ENCODE measurements at regions not wholly inside any gene's neighbourhood (a gene's known extent, or its start where the extent isn't known, plus 50 kb on each side); places are given as distances from the start of the nearest gene placed in this dataset.

- Mint-ChIP-seq H3K4me3 (no peak overlapping the region), H3K27ac (no peak overlapping the region), H3K36me3 (no peaks in the 10 kb centered on the region), H3K4me1 (no peaks in the 10 kb centered on the region), H3K27me3 (ENCODE audit: low read depth in 3 of 3) (peaks cover 0 to 4% (median 0%) of the 10 kb centered on the region in 3 donors), H3K9me3 (peaks cover 0 to 18% (median 4%) of the 10 kb centered on the region in 6 donors)
- no peak for DNase-seq
These were observed 495.2 kb upstream of the GRIA1 start for GRCh38 chr5:152995214-152995725.

GRCh38 chr5:153005711-153006110 lies 484.8 kb upstream of the GRIA1 start:
- Mint-ChIP-seq H3K9me3 (peaks cover 9 to 30% (median 15%) of the 10 kb centered on the region in 6 donors), H3K27ac (no peak overlapping the region), H3K27me3 (ENCODE audit: low read depth in 3 of 3) (no peaks in the 10 kb centered on the region), H3K4me1 (no peaks in the 10 kb centered on the region), H3K36me3 (peaks cover 0 to 3% (median 0%) of the 10 kb centered on the region in 3 donors), H3K4me3 (no peak overlapping the region)
- DNase-seq: no peak

- H3K4me1 Mint-ChIP-seq: no peaks in the 10 kb centered on the region
- H3K9me3 Mint-ChIP-seq: peaks cover 8 to 36% (median 15%) of the 10 kb centered on the region in 6 donors
- H3K27ac Mint-ChIP-seq: no peak overlapping the region
- no peak overlapping the region for H3K4me3 Mint-ChIP-seq
- DNase-seq: no peak
- H3K27me3 Mint-ChIP-seq (ENCODE audit: low read depth in 3 of 3): no peaks in the 10 kb centered on the region
- H3K36me3 Mint-ChIP-seq: peaks cover 0 to 3% (median 0%) of the 10 kb centered on the region in 3 donors
These were observed 483.8 kb upstream of the GRIA1 start for GRCh38 chr5:153006681-153007080.

- peaks cover 0 to 2% (median 0%) of the 10 kb centered on the region in 3 donors for H3K27me3 Mint-ChIP-seq (ENCODE audit: low read depth in 3 of 3)
- H3K27ac Mint-ChIP-seq: no peak overlapping the region
- peaks cover 3 to 37% (median 8%) of the 10 kb centered on the region in 6 donors for H3K9me3 Mint-ChIP-seq
- no peaks in the 10 kb centered on the region for H3K4me1 Mint-ChIP-seq
- DNase-seq: no peak
- H3K4me3 Mint-ChIP-seq: no peak overlapping the region
- no peaks in the 10 kb centered on the region for H3K36me3 Mint-ChIP-seq
These were observed 476.3 kb upstream of the GRIA1 start for GRCh38 chr5:153014194-153014593.

GRCh38 chr5:153018121-153018520 lies 472.3 kb upstream of the GRIA1 start:
- DNase-seq: no peak
- H3K27me3 Mint-ChIP-seq (ENCODE audit: low read depth in 3 of 3): peaks cover 0 to under 1% (median 0%) of the 10 kb centered on the region in 3 donors
- H3K4me1 Mint-ChIP-seq: no peaks in the 10 kb centered on the region
- H3K9me3 Mint-ChIP-seq: peaks cover 8 to 59% (median 15%) of the 10 kb centered on the region in 6 donors
- no peak overlapping the region for H3K27ac Mint-ChIP-seq
- no peak overlapping the region for H3K4me3 Mint-ChIP-seq
- no peaks in the 10 kb centered on the region for H3K36me3 Mint-ChIP-seq

GRCh38 chr5:153030755-153031725 lies 459.4 kb upstream of the GRIA1 start:
- peaks cover 0 to 2% (median 0%) of the 10 kb centered on the region in 3 donors for H3K27me3 Mint-ChIP-seq (ENCODE audit: low read depth in 3 of 3)
- H3K4me3 Mint-ChIP-seq: no peak overlapping the region
- no peaks in the 10 kb centered on the region for H3K4me1 Mint-ChIP-seq
- peaks cover 0 to 9% (median 7%) of the 10 kb centered on the region in 6 donors for H3K9me3 Mint-ChIP-seq
- no peaks in the 10 kb centered on the region for H3K36me3 Mint-ChIP-seq
- no peak overlapping the region for H3K27ac Mint-ChIP-seq
- no peak for DNase-seq

- H3K27ac Mint-ChIP-seq: no peak overlapping the region
- DNase-seq: no peak
- H3K36me3 Mint-ChIP-seq: no peaks in the 10 kb centered on the region
- no peaks in the 10 kb centered on the region for H3K27me3 Mint-ChIP-seq (ENCODE audit: low read depth in 3 of 3)
- peaks cover 0 to 35% (median 4%) of the 10 kb centered on the region in 6 donors for H3K9me3 Mint-ChIP-seq
- no peak overlapping the region for H3K4me3 Mint-ChIP-seq
- no peaks in the 10 kb centered on the region for H3K4me1 Mint-ChIP-seq
These were observed 451.0 kb upstream of the GRIA1 start for GRCh38 chr5:153039501-153039900.

GRCh38 chr5:153043886-153044285 lies 446.6 kb upstream of the GRIA1 start:
- H3K27me3 Mint-ChIP-seq (ENCODE audit: low read depth in 3 of 3): no peaks in the 10 kb centered on the region
- no peak overlapping the region for H3K27ac Mint-ChIP-seq
- no peaks in the 10 kb centered on the region for H3K4me1 Mint-ChIP-seq
- no peaks in the 10 kb centered on the region for H3K36me3 Mint-ChIP-seq
- H3K4me3 Mint-ChIP-seq: no peak overlapping the region
- DNase-seq: no peak
- H3K9me3 Mint-ChIP-seq: peaks cover 0 to 35% (median 3%) of the 10 kb centered on the region in 6 donors

- no peaks in the 10 kb centered on the region for H3K36me3 Mint-ChIP-seq
- H3K27ac Mint-ChIP-seq: no peak overlapping the region
- H3K9me3 Mint-ChIP-seq: peaks cover 0 to 11% (median 2%) of the 10 kb centered on the region in 6 donors
- H3K4me1 Mint-ChIP-seq: no peaks in the 10 kb centered on the region
- H3K4me3 Mint-ChIP-seq: no peak overlapping the region
- no peak for DNase-seq
- peaks cover 0 to 4% (median 0%) of the 10 kb centered on the region in 3 donors for H3K27me3 Mint-ChIP-seq (ENCODE audit: low read depth in 3 of 3)
These were observed 439.8 kb upstream of the GRIA1 start for GRCh38 chr5:153050496-153051179.

DNA sequence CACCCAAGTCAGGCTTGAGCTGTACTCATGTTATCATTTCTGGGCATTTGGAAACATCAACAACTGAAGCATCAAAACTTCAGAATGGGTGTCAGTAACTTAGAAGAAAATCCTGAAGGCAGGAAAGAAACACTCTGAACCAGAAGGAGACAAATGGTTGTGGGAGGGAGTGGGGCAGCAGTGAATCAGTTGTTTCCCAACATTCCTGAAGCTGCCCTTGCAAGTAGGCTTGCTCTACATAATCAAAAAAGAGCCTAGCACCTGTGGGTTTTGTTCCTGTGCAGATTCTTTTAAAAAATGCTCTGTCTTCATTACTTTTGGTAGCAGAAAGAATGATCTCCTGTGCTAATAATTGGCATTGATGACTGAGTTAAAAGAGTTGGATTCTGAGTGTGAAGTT lies 424.2 kb upstream of the GRIA1 start:
- Mint-ChIP-seq H3K27me3 (ENCODE audit: low read depth in 3 of 3) (no peaks in the 10 kb centered on the region), H3K4me1 (no peaks in the 10 kb centered on the region), H3K36me3 (no peaks in the 10 kb centered on the region), H3K4me3 (no peak overlapping the region), H3K9me3 (peaks cover 0 to 22% (median 2%) of the 10 kb centered on the region in 6 donors), H3K27ac (no peak overlapping the region)
- DNase-seq: no peak

- Mint-ChIP-seq H3K9me3 (peaks cover 0 to 22% (median 2%) of the 10 kb centered on the region in 6 donors), H3K27ac (no peak overlapping the region), H3K27me3 (ENCODE audit: low read depth in 3 of 3) (no peaks in the 10 kb centered on the region), H3K4me3 (no peak overlapping the region), H3K4me1 (no peaks in the 10 kb centered on the region), H3K36me3 (no peaks in the 10 kb centered on the region)
- DNase-seq: no peak
These were observed 422.6 kb upstream of the GRIA1 start for GRCh38 chr5:153067869-153068268.

GRCh38 chr5:153079396-153079795 lies 411.1 kb upstream of the GRIA1 start:
- H3K27ac Mint-ChIP-seq: no peak overlapping the region
- H3K27me3 Mint-ChIP-seq (ENCODE audit: low read depth in 3 of 3): peaks cover 0 to 2% (median 0%) of the 10 kb centered on the region in 3 donors
- H3K4me3 Mint-ChIP-seq: no peak overlapping the region
- DNase-seq: no peak
- H3K9me3 Mint-ChIP-seq: peaks cover 0 to 27% (median 10%) of the 10 kb centered on the region in 6 donors
- H3K4me1 Mint-ChIP-seq: no peaks in the 10 kb centered on the region
- no peaks in the 10 kb centered on the region for H3K36me3 Mint-ChIP-seq

DNA sequence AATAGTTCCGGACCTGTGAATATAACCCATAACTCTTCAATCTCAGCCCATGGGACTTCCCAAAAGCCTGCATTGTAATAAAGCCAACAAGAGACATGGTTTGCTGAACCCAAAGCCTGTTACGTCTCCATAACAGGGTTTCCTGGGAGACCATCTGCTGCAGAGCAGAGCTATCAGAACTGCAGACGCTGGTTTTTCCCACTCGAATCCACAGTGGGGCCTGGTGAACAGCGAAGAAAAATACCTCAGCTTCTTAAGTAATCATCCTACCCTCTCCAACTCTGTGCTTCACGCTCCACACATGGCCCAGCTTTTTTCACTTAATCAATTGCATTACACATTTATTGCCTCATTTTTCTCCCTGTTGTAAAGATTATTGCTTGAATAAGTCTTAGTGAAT lies 409.5 kb upstream of the GRIA1 start:
- Mint-ChIP-seq H3K4me1 (no peaks in the 10 kb centered on the region), H3K4me3 (no peak overlapping the region), H3K9me3 (peaks cover 0 to 34% (median 12%) of the 10 kb centered on the region in 6 donors), H3K36me3 (no peaks in the 10 kb centered on the region), H3K27ac (no peak overlapping the region), H3K27me3 (ENCODE audit: low read depth in 3 of 3) (peaks cover 0 to 4% (median 0%) of the 10 kb centered on the region in 3 donors)
- no peak for DNase-seq

GRCh38 chr5:153081385-153081784 lies 409.1 kb upstream of the GRIA1 start:
- Mint-ChIP-seq H3K36me3 (no peaks in the 10 kb centered on the region), H3K4me3 (no peak overlapping the region), H3K9me3 (peaks cover 0 to 35% (median 12%) of the 10 kb centered on the region in 6 donors), H3K27ac (no peak overlapping the region), H3K27me3 (ENCODE audit: low read depth in 3 of 3) (peaks cover 0 to 5% (median 0%) of the 10 kb centered on the region in 3 donors), H3K4me1 (no peaks in the 10 kb centered on the region)
- DNase-seq: no peak
